Breast epithelium (tissue), 4 donors: ENCODE measurements at regions not wholly inside any gene's neighbourhood (a gene's known extent, or its start where the extent isn't known, plus 50 kb on each side); places are given as distances from the start of the nearest gene placed in this dataset.

Source experiments
- DNase-seq, 2 donors: peaks; one replicate each; pipeline ENCODE4 v3.0.0-alpha.2; 2019; ENCODE audit warnings: low spot score in 2 of 2
- H3K27ac ChIP-seq, 2 donors: fragments of 200-600 bp; sonication (generic) in 1 of 2; one replicate each; pipeline ENCODE4 v1.5.1; 2016 to 2019; ENCODE audit warnings: mild to moderate bottlenecking in 1 of 2
- H3K27me3 ChIP-seq, 2 donors: fragments of 200-600 bp; sonication (generic) in 1 of 2; one replicate each; pipeline versions ENCODE4 v1.5.1 to v1.6.0; 2017 to 2019; ENCODE audit warnings: control low read depth in 1 of 2, mild to moderate bottlenecking in 1 of 2
- H3K36me3 ChIP-seq: fragments of 200-600 bp; one replicate; pipeline ENCODE4 v1.5.1; 2019
- H3K4me1 ChIP-seq, 2 donors: fragments of 200-600 bp; sonication (generic); one replicate each; pipeline ENCODE4 v1.5.1; 2016 to 2019; ENCODE audit warnings: control low read depth in 1 of 2
- H3K4me3 ChIP-seq, 3 donors: fragments of 200-600 bp; sonication (generic); 1 replicate in 2 of 3; 2 replicates in 1 of 3; pipeline ENCODE4 v1.5.1; 2016 to 2019; ENCODE audit warnings: mild to moderate bottlenecking in 3 of 3, moderate library complexity in 2 of 3
- H3K9me3 ChIP-seq, 2 donors: fragments of 200-600 bp; sonication (generic) in 1 of 2; one replicate each; pipeline ENCODE4 v1.5.1; 2016 to 2019; ENCODE audit warnings: control low read depth in 1 of 2
- POLR2A ChIP-seq: fragments of 450-650 bp; IDR thresholded peaks from one replicate; pipeline ENCODE4 v1.6.1; 2016; ENCODE audit warnings: antibody characterized with exemption, mild to moderate bottlenecking, moderate library complexity
- POLR2AphosphoS5 ChIP-seq, 3 donors: sonication (generic); formaldehyde crosslinking; IDR thresholded peaks; one replicate each; pipeline ENCODE4 v1.6.1; 2017; ENCODE audit warnings: antibody characterized with exemption in 3 of 3
- intact Hi-C: fragments of 100-400 bp; cut with DNase I; formaldehyde crosslinking; loops from one replicate; pipeline ENCODE4 v1.15.1; 2023; ENCODE audit warnings: low total_unique reads
- TF ChIP-seq, protein P1 (sequence below), 3 donors: fragments of 450-650 bp; IDR thresholded peaks; one replicate each; pipeline ENCODE4 v1.5.1; 2016 to 2017; ENCODE audit warnings: antibody characterized with exemption in 3 of 3, mild to moderate bottlenecking in 3 of 3, moderate library complexity in 3 of 3

DNA sequence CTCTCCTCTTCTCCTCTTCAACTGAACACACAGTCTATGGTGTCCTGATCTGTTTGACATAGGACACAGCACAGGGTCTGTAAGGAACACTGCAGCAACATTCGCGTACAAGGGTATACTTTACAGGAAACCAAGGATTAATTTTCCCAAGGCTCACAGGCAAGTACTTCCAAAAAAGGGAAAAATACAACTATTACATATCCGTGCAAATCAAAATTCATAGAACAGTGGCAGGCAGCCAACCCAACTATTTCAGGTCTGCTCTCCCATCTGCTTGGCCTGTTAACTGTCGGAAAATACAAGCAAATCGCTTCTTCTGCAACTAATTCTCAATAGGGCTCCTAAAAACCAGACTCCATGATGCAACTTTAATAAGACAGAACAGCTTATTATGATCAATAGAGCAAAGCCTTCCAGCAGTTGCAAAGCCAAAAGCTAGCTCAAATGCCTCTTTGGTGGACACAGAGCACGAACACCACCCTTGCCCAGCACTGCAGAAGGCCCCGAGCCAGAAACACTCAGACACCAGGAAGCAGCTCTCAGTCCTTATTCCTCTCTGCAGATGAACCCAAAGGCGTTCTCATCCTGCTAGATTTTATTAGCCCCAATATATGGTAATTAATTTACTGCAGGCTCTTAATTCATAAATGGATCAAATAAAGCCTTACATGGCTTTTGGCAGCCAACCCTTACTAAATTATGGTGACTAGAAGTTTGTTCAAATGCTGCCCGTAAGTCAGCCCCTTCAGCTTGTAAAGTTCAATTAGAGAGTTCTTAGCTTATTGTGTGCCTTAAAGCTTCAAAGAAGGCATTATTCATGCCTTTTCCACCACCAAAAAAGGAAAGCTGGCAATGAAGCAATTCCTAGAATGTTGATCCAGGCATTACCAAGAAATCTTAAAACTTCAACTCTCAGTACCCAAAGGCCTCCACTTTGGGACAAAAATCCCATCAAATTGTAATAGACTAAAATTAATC is 68.8 kb downstream of the ZNF608 start:
- no peak overlapping the region for H3K4me3 ChIP-seq
- no peak for DNase-seq
- peaks cover 0 to 17% of the 10 kb centered on the region in 2 donors for H3K4me1 ChIP-seq

DNA sequence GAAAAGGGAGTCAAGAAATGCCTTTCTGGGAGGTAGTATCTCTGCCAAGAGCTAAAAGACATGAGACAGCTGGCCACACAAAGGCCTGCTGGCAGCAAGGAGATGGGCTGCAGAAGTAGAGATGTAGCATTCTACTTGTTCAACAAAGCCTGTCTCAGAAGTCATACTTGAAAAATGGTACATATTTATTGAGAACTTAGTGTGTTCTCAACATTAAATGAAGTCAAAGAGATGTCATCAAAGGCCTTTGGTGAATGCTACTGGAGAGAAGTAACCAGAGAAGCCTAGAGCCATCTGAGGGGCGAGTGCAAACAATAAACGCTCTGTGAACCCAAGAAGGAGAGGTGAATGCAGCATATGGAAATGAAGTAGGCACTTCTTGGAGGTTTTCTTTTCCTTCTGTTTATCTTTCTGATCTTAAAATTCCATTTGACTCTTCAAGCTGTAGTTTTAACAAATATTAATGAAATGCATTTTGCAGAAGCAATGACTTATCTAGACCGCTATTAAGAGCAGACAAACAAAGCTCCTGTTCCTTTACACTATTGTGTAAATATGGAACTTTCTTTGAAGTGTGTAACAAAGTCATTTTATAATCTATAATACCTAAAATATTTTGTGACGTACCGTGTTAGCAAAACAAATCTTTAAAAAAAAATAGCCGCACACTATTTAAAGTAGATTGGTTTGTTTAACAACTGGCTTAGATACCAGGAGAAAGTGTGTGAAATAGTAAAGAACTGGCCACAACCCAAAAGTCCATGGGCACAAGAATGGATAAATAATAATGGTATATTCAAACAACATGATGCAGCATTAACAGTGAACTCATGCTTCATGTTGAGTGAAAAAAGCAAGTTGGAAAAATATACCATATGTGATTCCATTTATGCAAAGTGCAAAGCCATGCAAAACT is 70.2 kb downstream of the ZNF608 start:
- Histone ChIP-seq H3K4me3 (no peak overlapping the region), H3K27ac (peak overlapping the region in 1 of 2 donors; percentile 8), H3K27me3 (no peaks in the 10 kb centered on the region), H3K4me1 (peaks cover 0 to 17% of the 10 kb centered on the region in 2 donors), H3K9me3 (no peaks in the 10 kb centered on the region), H3K36me3 (no peaks in the 10 kb centered on the region)
- TF ChIP-seq, protein P1, sequence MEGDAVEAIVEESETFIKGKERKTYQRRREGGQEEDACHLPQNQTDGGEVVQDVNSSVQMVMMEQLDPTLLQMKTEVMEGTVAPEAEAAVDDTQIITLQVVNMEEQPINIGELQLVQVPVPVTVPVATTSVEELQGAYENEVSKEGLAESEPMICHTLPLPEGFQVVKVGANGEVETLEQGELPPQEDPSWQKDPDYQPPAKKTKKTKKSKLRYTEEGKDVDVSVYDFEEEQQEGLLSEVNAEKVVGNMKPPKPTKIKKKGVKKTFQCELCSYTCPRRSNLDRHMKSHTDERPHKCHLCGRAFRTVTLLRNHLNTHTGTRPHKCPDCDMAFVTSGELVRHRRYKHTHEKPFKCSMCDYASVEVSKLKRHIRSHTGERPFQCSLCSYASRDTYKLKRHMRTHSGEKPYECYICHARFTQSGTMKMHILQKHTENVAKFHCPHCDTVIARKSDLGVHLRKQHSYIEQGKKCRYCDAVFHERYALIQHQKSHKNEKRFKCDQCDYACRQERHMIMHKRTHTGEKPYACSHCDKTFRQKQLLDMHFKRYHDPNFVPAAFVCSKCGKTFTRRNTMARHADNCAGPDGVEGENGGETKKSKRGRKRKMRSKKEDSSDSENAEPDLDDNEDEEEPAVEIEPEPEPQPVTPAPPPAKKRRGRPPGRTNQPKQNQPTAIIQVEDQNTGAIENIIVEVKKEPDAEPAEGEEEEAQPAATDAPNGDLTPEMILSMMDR (IDR thresholded peaks at IDR 0.05): no peak
- TF ChIP-seq POLR2AphosphoS5 (IDR thresholded peaks at IDR 0.05) (no peak), POLR2A (no peak)
- DNase-seq: no peak
- intact Hi-C loops: no loop called here

More for the DNA sequence above, 68.8 kb downstream of the ZNF608 start:
- H3K9me3 ChIP-seq: no peaks in the 10 kb centered on the region
- intact Hi-C loops: no loop called here
- TF ChIP-seq POLR2AphosphoS5 (IDR thresholded peaks at IDR 0.05): peak in 1 of 3 donors; percentile 24
- TF ChIP-seq POLR2A: no peak
- H3K36me3 ChIP-seq: no peaks in the 10 kb centered on the region
- peak overlapping the region; percentile 68 to 72 for H3K27ac ChIP-seq
- H3K27me3 ChIP-seq: no peaks in the 10 kb centered on the region

DNA sequence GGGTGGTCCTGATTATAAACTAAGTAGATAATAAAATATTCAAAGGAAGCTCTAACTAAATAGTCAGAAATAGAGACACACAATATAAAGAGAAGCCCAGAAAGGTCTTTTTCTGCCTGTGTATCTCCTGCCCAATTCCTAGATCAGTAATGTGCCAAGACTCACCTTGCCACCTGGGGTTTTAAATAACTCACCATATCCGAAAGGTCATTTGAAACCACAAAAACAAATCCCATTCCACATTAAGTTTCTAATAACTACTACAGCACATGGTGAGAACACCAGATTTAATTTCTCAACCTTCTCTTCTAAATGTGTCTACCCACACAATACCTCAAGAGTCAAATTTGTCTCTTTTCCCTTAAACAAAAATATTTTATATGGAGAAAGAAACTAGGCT is 75.2 kb downstream of the ZNF608 start:
- Histone ChIP-seq H3K36me3 (no peaks in the 10 kb centered on the region), H3K27me3 (no peaks in the 10 kb centered on the region), H3K27ac (peak overlapping the region in 1 of 2 donors; percentile 0), H3K4me3 (no peak overlapping the region), H3K9me3 (no peaks in the 10 kb centered on the region), H3K4me1 (peaks cover 0 to 15% of the 10 kb centered on the region in 2 donors)
- no peak for DNase-seq
- TF ChIP-seq POLR2A (no peak), POLR2AphosphoS5 (IDR thresholded peaks at IDR 0.05) (no peak)
- TF ChIP-seq, protein P1 (IDR thresholded peaks at IDR 0.05): no peak
- intact Hi-C loops: no loop called here

DNA sequence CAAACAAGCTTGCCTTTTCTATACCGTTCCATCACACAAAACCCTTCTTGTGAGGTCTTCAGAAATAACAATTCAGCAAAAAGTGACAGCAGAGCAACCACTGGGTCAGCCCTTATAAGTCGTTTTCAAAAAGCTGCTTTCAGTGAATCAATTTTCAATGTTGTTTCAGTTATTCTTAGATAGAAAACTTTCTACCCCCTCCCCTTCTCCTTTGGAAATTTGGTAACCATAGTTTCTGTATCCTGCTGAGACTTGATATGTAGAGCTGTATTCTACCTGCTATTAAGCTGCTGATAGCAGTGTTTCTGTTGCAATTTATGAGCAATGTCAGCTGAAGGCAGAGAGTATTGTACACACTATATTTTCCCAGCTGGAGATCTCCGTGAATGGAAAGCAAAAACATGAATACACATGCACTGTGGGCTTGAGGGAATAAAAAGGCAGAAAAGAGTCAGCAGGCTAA is 75.7 kb downstream of the ZNF608 start:
- DNase-seq: no peak
- H3K4me1 ChIP-seq: peaks cover 0 to 15% of the 10 kb centered on the region in 2 donors
- H3K9me3 ChIP-seq: no peaks in the 10 kb centered on the region
- no peaks in the 10 kb centered on the region for H3K27me3 ChIP-seq
- TF ChIP-seq, protein P1 (IDR thresholded peaks at IDR 0.05): no peak
- TF ChIP-seq POLR2A: no peak
- TF ChIP-seq POLR2AphosphoS5 (IDR thresholded peaks at IDR 0.05): no peak
- H3K27ac ChIP-seq: peak overlapping the region in 1 of 2 donors; percentile 62
- intact Hi-C loops: no loop called here
- H3K4me3 ChIP-seq: no peak overlapping the region
- no peaks in the 10 kb centered on the region for H3K36me3 ChIP-seq

DNA sequence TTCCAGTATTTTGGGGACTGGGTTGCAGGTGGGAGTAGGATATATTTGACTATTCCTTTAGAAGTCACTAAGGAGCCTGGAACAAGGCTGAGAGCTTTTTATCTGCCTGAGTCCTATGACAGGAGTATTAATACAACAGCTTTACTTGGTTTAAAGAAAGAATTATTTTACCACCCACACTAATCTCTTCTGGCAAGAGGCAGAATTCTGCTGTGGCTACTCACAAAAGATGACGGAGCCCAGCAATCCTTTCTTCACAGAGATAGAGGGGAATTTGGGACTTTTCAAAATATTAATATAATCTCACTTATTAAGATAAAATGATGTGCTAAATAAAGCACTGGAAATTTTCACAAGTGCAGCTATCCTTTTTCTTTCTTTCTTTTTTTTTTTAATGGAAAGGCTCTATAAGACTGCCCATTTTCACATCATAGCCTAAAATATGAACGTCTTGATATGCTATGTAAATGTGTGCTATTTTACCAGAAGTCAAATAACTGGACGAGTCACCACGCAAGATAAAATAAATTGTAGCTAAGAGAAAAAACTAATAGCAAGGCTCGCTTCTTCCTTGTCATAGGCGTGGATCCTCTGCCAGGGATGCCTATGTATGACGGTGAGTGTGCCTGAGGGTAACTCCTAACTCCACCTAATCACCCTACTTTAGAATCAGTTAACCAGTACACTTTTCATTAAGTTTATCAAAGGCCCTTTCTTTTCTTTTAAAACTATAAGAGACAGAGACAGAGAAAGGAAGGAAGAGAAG is 76.3 kb downstream of the ZNF608 start:
- H3K4me3 ChIP-seq: no peak overlapping the region
- H3K4me1 ChIP-seq: peaks cover 0 to 15% of the 10 kb centered on the region in 2 donors
- H3K36me3 ChIP-seq: no peaks in the 10 kb centered on the region
- DNase-seq: no peak
- H3K27ac ChIP-seq: peak overlapping the region in 1 of 2 donors; percentile 62
- no peaks in the 10 kb centered on the region for H3K9me3 ChIP-seq
- intact Hi-C loops: no loop called here
- no peaks in the 10 kb centered on the region for H3K27me3 ChIP-seq
- no peak for TF ChIP-seq POLR2A
- TF ChIP-seq POLR2AphosphoS5 (IDR thresholded peaks at IDR 0.05): no peak
- TF ChIP-seq, protein P1 (IDR thresholded peaks at IDR 0.05): no peak
